ENCODE measurements at regions not wholly inside any gene's neighbourhood (a gene's known extent, or its start where the extent isn't known, plus 50 kb on each side); places are given as distances from the start of the nearest gene placed in this dataset.
"Not testable (repeated sequence)": the region's sequence is repeated elsewhere in the genome, so short reads cannot be mapped to it uniquely, and the experiment has no call there.

- TF ChIP-seq POLR2AphosphoS5 (IDR thresholded peaks at IDR 0.05); CTCF (IDR thresholded peaks at IDR 0.05); POLR2A (IDR thresholded peaks at IDR 0.05; ENCODE audit: low read depth); EP300 (IDR thresholded peaks at IDR 0.05): not testable (repeated sequence)
Measured at GRCh38 chr10:44246287-44246686, 138.6 kb downstream of the CXCL12 start.
